ENCODE measurements at regions not wholly inside any gene's neighbourhood (a gene's known extent, or its start where the extent isn't known, plus 50 kb on each side); places are given as distances from the start of the nearest gene placed in this dataset.

- Histone ChIP-seq H3K9me3 (replicated peaks; ENCODE audit: control insufficient read depth, insufficient read depth, low read depth, low read length) (no peaks in the 10 kb centered on the region), H3K4me2 (ENCODE audit: insufficient read depth, low read length) (no peak overlapping the region), H3K27me3 (ENCODE audit: control insufficient read depth in 2 of 2, insufficient read depth in 2 of 2, low read length in 2 of 2) (no peaks in the 10 kb centered on the region), H3K79me2 (ENCODE audit: control insufficient read depth, insufficient read depth, low read length) (no peaks in the 10 kb centered on the region), H3K4me3 (no peak overlapping the region), H2AFZ (ENCODE audit: low read depth, low read length) (no peak overlapping the region), H3K9ac (ENCODE audit: insufficient read depth in 1 of 2, low read depth in 2 of 2, low read length in 2 of 2) (no peak overlapping the region), H3K9me1 (ENCODE audit: control insufficient read depth, insufficient read depth, low read length) (no peaks in the 10 kb centered on the region), H3K27ac (ENCODE audit: extremely low read depth, low read depth, low read length) (no peak overlapping the region), H3K4me1 (replicated peaks in 1 of 2; ENCODE audit: control insufficient read depth in 2 of 2, insufficient read depth in 2 of 2, low read length in 2 of 2) (no peaks in the 10 kb centered on the region), H4K20me1 (replicated peaks; ENCODE audit: control insufficient read depth, insufficient read depth, low read length) (no peaks in the 10 kb centered on the region), H3K36me3 (ENCODE audit: control insufficient read depth, insufficient read depth, low read length) (no peaks in the 10 kb centered on the region)
- ATAC-seq = no peak
- 0% methylated on average over 3 of the region's 3 CpGs for WGBS (ENCODE audit: insufficient coverage, low coverage, missing lambda C conversion rate)
- TF ChIP-seq ZNF449 (CRISPR knock-in tag; IDR thresholded peaks at IDR 0.05) (no peak), FOXP1 (CRISPR knock-in tag; IDR thresholded peaks at IDR 0.05) (no peak), SNRNP70 (optimal IDR thresholded peaks at IDR 0.05; ENCODE audit: low read depth, low read length) (no peak), ZNF165 (CRISPR knock-in tag; IDR thresholded peaks at IDR 0.05; ENCODE audit: borderline replicate concordance) (no peak), ZNF584 (CRISPR knock-in tag; IDR thresholded peaks at IDR 0.05; ENCODE audit: low read depth) (no peak)
- ChIA-PET POLR2A (no interaction called here), CTCF (ENCODE audit: low intra/inter-chr PET ratio) (no interaction called here)
- no peak for FAIRE-seq
- no TSS peak for BruUV-seq (replicated peaks)
- intact Hi-C loops (cut with micrococcal nuclease) (no loop called here), in situ Hi-C loops (cut with MboI) (no loop called here)
- no peak for DNase-seq (ENCODE audit: extremely low read depth in 1 of 4, low spot score in 3 of 4)
These were observed 56.3 kb downstream of the SOX14 start for GRCh38 chr3:137820366-137820765.

GRCh38 chr3:137835096-137835495 lies 71.0 kb downstream of the SOX14 start:
- no TSS peak for BruUV-seq (replicated peaks)
- no peak for FAIRE-seq
- POLR2A ChIA-PET = no interaction called here
- TF ChIP-seq CHD2 (IDR thresholded peaks at IDR 0.05; ENCODE audit: low read depth, low read length) (no peak), GTF2F1 (IDR thresholded peaks at IDR 0.05; ENCODE audit: low read depth, low read length) (no peak), IRF9 (tag; IDR thresholded peaks at IDR 0.05) (no peak), NFYB (IDR thresholded peaks at IDR 0.05; ENCODE audit: extremely low read depth, insufficient read length) (no peak), FOXA3 (CRISPR knock-in tag; conservative IDR thresholded peaks at IDR 0.05 in 1 of 2, IDR thresholded peaks at IDR 0.05 in 1 of 2) (no peak), FOXP1 (CRISPR knock-in tag; IDR thresholded peaks at IDR 0.05) (no peak), NR0B1 (IDR thresholded peaks at IDR 0.05; ENCODE audit: partially characterized antibody) (no peak)

More at GRCh38 chr3:137835096-137835495, 71.0 kb downstream of the SOX14 start:
- Histone ChIP-seq H3K27ac (ENCODE audit: extremely low read depth, low read depth, low read length) (no peak overlapping the region), H3K9me3 (replicated peaks; ENCODE audit: control insufficient read depth, insufficient read depth, low read depth, low read length) (no peaks in the 10 kb centered on the region), H3K79me2 (ENCODE audit: control insufficient read depth, insufficient read depth, low read length) (no peaks in the 10 kb centered on the region), H3K36me3 (ENCODE audit: control insufficient read depth, insufficient read depth, low read length) (no peaks in the 10 kb centered on the region), H3K4me2 (ENCODE audit: insufficient read depth, low read length) (no peak overlapping the region), H3K9ac (ENCODE audit: insufficient read depth in 1 of 2, low read depth in 2 of 2, low read length in 2 of 2) (no peak overlapping the region), H4K20me1 (replicated peaks; ENCODE audit: control insufficient read depth, insufficient read depth, low read length) (no peaks in the 10 kb centered on the region), H3K4me3 (no peak overlapping the region), H3K4me1 (replicated peaks in 1 of 2; ENCODE audit: control insufficient read depth in 2 of 2, insufficient read depth in 2 of 2, low read length in 2 of 2) (no peaks in the 10 kb centered on the region), H3K27me3 (ENCODE audit: control insufficient read depth in 2 of 2, insufficient read depth in 2 of 2, low read length in 2 of 2) (no peaks in the 10 kb centered on the region), H2AFZ (ENCODE audit: low read depth, low read length) (no peak overlapping the region), H3K9me1 (ENCODE audit: control insufficient read depth, insufficient read depth, low read length) (no peaks in the 10 kb centered on the region)
- ATAC-seq = no peak
- intact Hi-C loops (cut with micrococcal nuclease) = no loop called here
- CTCF ChIA-PET (ENCODE audit: low intra/inter-chr PET ratio) = no interaction called here
- 0% methylated on average over 1 of the region's 1 CpG for WGBS (ENCODE audit: insufficient coverage, low coverage, missing lambda C conversion rate)
- no peak for DNase-seq (ENCODE audit: extremely low read depth in 1 of 4, low spot score in 3 of 4)
- in situ Hi-C loops (cut with MboI) = no loop called here
